RPMI7951 (cell line): ENCODE measurements at regions not wholly inside any gene's neighbourhood (a gene's known extent, or its start where the extent isn't known, plus 50 kb on each side); places are given as distances from the start of the nearest gene placed in this dataset.

Experiments
- DNase-seq: peaks from one replicate; pipeline ENCODE4 v3.0.0-alpha.2; 2012; ENCODE audit warnings: low read depth

- no peak for DNase-seq
Measured at GRCh38 chr1:55381491-55381890, 166.3 kb upstream of the USP24 start.

GRCh38 chr1:55380355-55380970 is 165.3 kb upstream of the USP24 start:
- DNase-seq: no peak

- DNase-seq: peak; percentile 70
Measured at GRCh38 chr1:55378582-55378981, 163.4 kb upstream of the USP24 start.

- no peak for DNase-seq
Measured at GRCh38 chr1:55376897-55377296, 161.7 kb upstream of the USP24 start.

- peak; percentile 48 for DNase-seq
Measured at GRCh38 chr1:55375617-55376258, 160.6 kb upstream of the USP24 start.

- DNase-seq: peak; percentile 42
Measured at GRCh38 chr1:55374801-55375616, 159.8 kb upstream of the USP24 start.

- no peak for DNase-seq
Measured at GRCh38 chr1:55374216-55374615, 159.1 kb upstream of the USP24 start.

GRCh38 chr1:55369474-55369873 is 154.3 kb upstream of the USP24 start:
- peak; percentile 84 for DNase-seq

- DNase-seq: no peak
Measured at GRCh38 chr1:55368698-55369097, 153.5 kb upstream of the USP24 start.

- DNase-seq: no peak
Measured at GRCh38 chr1:55367273-55367672, 152.1 kb upstream of the USP24 start.

- DNase-seq: no peak
Measured at GRCh38 chr1:55364216-55364615, 149.1 kb upstream of the USP24 start.

GRCh38 chr1:55363268-55363667 is 148.1 kb upstream of the USP24 start:
- DNase-seq: peak; percentile 52

- DNase-seq: peak; percentile 74
Measured at GRCh38 chr1:55362558-55362957, 147.4 kb upstream of the USP24 start.

- no peak for DNase-seq
Measured at GRCh38 chr1:55359611-55360010, 144.4 kb upstream of the USP24 start.

- DNase-seq: no peak
Measured at GRCh38 chr1:55358581-55358980, 143.4 kb upstream of the USP24 start.

GRCh38 chr1:55355549-55355948 is 140.4 kb upstream of the USP24 start:
- DNase-seq: no peak

GRCh38 chr1:55353707-55354620 is 138.8 kb upstream of the USP24 start:
- DNase-seq: peak; percentile 28

GRCh38 chr1:55352811-55353180 is 137.6 kb upstream of the USP24 start:
- no peak for DNase-seq

GRCh38 chr1:55352080-55352810 is 137.1 kb upstream of the USP24 start:
- DNase-seq: no peak

- no peak for DNase-seq
Measured at GRCh38 chr1:55348356-55348755, 133.2 kb upstream of the USP24 start.

- peak; percentile 14 for DNase-seq
Measured at GRCh38 chr1:55347866-55348265, 132.7 kb upstream of the USP24 start.
